ENCODE measurements at regions not wholly inside any gene's neighbourhood (a gene's known extent, or its start where the extent isn't known, plus 50 kb on each side); places are given as distances from the start of the nearest gene placed in this dataset.

DNA sequence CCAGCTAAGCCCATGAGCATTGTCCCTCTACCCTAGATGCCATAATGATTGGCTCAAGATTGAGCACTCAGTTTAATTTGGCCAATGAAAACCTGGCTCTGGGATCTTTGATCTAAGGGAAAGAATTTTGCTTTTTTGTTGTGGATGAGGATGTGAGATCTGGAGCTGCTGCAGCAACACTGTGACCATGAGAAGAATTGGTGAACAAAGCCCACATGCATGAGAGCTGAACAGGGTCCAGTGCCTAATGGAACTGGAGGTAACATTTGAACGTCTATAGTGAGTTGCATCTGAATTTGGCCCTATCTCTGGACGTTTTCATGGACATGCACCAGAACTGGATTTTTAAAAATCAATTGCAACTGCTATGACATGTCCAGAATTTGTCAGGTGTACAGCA is 338.6 kb downstream of the AACS start:
- Histone ChIP-seq H3K27me3 (no peaks in the 10 kb centered on the region), H4K20me1 (ENCODE audit: low read depth) (no peaks in the 10 kb centered on the region), H3F3A (ENCODE audit: low read depth) (no peaks in the 10 kb centered on the region), H3K36me3 (no peaks in the 10 kb centered on the region), H3K9me3 (ENCODE audit: low read depth) (peaks cover 8% of the 10 kb centered on the region), H3K27ac (no peak overlapping the region), H3K79me2 (ENCODE audit: low read depth) (no peaks in the 10 kb centered on the region), H3K4me1 (no peaks in the 10 kb centered on the region), H3K4me3 (no peak overlapping the region), H2AFZ (replicated peaks) (no peak overlapping the region), H3K4me2 (no peak overlapping the region), H3K9ac (no peak overlapping the region)
- no peak overlapping the region for H3K27ac Mint-ChIP-seq
- DNase-seq (ENCODE audit: low spot score): no peak
- TF ChIP-seq EZH2 (IDR thresholded peaks at IDR 0.05) (no peak), EZH2phosphoT487 (IDR thresholded peaks at IDR 0.05) (no peak)
- TF ChIP-seq, protein P1, sequence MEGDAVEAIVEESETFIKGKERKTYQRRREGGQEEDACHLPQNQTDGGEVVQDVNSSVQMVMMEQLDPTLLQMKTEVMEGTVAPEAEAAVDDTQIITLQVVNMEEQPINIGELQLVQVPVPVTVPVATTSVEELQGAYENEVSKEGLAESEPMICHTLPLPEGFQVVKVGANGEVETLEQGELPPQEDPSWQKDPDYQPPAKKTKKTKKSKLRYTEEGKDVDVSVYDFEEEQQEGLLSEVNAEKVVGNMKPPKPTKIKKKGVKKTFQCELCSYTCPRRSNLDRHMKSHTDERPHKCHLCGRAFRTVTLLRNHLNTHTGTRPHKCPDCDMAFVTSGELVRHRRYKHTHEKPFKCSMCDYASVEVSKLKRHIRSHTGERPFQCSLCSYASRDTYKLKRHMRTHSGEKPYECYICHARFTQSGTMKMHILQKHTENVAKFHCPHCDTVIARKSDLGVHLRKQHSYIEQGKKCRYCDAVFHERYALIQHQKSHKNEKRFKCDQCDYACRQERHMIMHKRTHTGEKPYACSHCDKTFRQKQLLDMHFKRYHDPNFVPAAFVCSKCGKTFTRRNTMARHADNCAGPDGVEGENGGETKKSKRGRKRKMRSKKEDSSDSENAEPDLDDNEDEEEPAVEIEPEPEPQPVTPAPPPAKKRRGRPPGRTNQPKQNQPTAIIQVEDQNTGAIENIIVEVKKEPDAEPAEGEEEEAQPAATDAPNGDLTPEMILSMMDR (IDR thresholded peaks at IDR 0.05): no peak
- peaks cover 3% of the 10 kb centered on the region for H3K36me3 Mint-ChIP-seq
- peaks cover 15% of the 10 kb centered on the region for H3K27me3 Mint-ChIP-seq (ENCODE audit: insufficient read depth, low read depth)
- H3K4me3 Mint-ChIP-seq: no peak overlapping the region
- no peaks in the 10 kb centered on the region for H3K4me1 Mint-ChIP-seq
- H3K9me3 Mint-ChIP-seq: peaks cover 30% of the 10 kb centered on the region

DNA sequence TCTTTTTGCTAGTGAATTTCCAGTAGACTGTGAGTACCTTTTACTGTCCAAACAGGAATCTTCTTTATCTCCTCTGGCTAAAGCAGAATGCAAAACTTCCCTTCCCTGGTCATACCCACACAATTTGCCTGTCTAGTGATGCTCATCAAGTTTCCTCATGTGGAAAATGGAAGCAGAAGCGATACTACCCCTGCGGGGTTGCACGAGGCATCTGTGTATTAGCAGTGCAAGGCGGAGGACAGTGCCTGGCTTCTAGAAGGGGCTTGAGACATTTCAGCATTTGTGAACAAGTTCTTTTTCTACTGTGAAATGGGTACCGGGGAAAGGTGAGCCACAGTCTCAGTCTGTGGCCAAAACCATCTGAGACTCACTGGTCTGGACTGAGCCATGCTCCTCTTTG is 340.9 kb downstream of the AACS start:
- no peaks in the 10 kb centered on the region for H3K79me2 ChIP-seq (ENCODE audit: low read depth)
- H3K27me3 ChIP-seq: no peaks in the 10 kb centered on the region
- DNase-seq (ENCODE audit: low spot score): no peak
- H3K4me1 Mint-ChIP-seq: no peaks in the 10 kb centered on the region
- TF ChIP-seq, protein P1 (IDR thresholded peaks at IDR 0.05): no peak
- TF ChIP-seq EZH2 (IDR thresholded peaks at IDR 0.05): no peak
- no peak for TF ChIP-seq EZH2phosphoT487 (IDR thresholded peaks at IDR 0.05)
- no peaks in the 10 kb centered on the region for H3K4me1 ChIP-seq
- peaks cover 18% of the 10 kb centered on the region for H3K27me3 Mint-ChIP-seq (ENCODE audit: insufficient read depth, low read depth)
- H3K9me3 ChIP-seq (ENCODE audit: low read depth): peaks cover 8% of the 10 kb centered on the region
- no peak overlapping the region for H3K4me2 ChIP-seq
- peaks cover 22% of the 10 kb centered on the region for H3K9me3 Mint-ChIP-seq
- H3K36me3 Mint-ChIP-seq: peaks cover 3% of the 10 kb centered on the region
- no peak overlapping the region for H3K4me3 Mint-ChIP-seq
- no peak overlapping the region for H3K9ac ChIP-seq
- no peaks in the 10 kb centered on the region for H3F3A ChIP-seq (ENCODE audit: low read depth)
- H3K36me3 ChIP-seq: no peaks in the 10 kb centered on the region
- H4K20me1 ChIP-seq (ENCODE audit: low read depth): no peaks in the 10 kb centered on the region
- no peak overlapping the region for H3K27ac ChIP-seq
- no peak overlapping the region for H2AFZ ChIP-seq (replicated peaks)
- no peak overlapping the region for H3K4me3 ChIP-seq
- H3K27ac Mint-ChIP-seq: no peak overlapping the region

DNA sequence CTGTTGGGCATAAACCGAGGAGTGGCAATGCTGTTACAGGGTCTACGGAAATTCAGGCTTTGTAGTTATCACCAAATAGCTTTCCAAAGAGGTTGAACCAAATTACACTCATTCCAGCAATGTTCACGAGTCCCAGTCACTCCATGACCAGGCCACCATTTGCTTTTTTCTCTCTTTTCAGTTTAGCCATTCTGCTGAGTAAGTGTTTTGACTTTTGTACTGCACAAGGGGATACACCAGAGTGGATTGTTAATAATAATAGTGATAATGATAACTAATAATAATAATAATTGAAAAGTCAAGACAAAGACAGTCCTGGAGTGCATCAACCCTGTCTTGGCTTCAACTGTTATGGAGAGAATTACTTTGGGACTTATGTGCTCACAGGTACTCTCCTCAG is 343.5 kb downstream of the AACS start:
- Mint-ChIP-seq H3K27me3 (ENCODE audit: insufficient read depth, low read depth) (peaks cover 14% of the 10 kb centered on the region), H3K36me3 (no peaks in the 10 kb centered on the region), H3K4me3 (no peak overlapping the region), H3K9me3 (peaks cover 8% of the 10 kb centered on the region), H3K27ac (no peak overlapping the region), H3K4me1 (no peaks in the 10 kb centered on the region)
- no peak for TF ChIP-seq EZH2 (IDR thresholded peaks at IDR 0.05)
- no peak for TF ChIP-seq EZH2phosphoT487 (IDR thresholded peaks at IDR 0.05)
- TF ChIP-seq, protein P1 (IDR thresholded peaks at IDR 0.05): no peak
- Histone ChIP-seq H3K4me1 (no peaks in the 10 kb centered on the region), H3K9ac (no peak overlapping the region), H3F3A (ENCODE audit: low read depth) (no peaks in the 10 kb centered on the region), H3K79me2 (ENCODE audit: low read depth) (no peaks in the 10 kb centered on the region), H3K27ac (no peak overlapping the region), H3K9me3 (ENCODE audit: low read depth) (no peaks in the 10 kb centered on the region), H3K27me3 (no peaks in the 10 kb centered on the region), H2AFZ (replicated peaks) (no peak overlapping the region), H3K4me3 (no peak overlapping the region), H3K36me3 (no peaks in the 10 kb centered on the region), H3K4me2 (no peak overlapping the region), H4K20me1 (ENCODE audit: low read depth) (no peaks in the 10 kb centered on the region)
- DNase-seq (ENCODE audit: low spot score): no peak
